GM18873 (cell line): ENCODE measurements at regions not wholly inside any gene's neighbourhood (a gene's known extent, or its start where the extent isn't known, plus 50 kb on each side); places are given as distances from the start of the nearest gene placed in this dataset.

ENCODE experiments used
- ATAC-seq: cut with Tn5 transposase; IDR thresholded peaks from one replicate; pipeline ENCODE4 v1.9.1; 2021; ENCODE audit warnings: mild to moderate bottlenecking, moderate library complexity, moderate number of reproducible peaks; ENCODE audit not compliant: unreplicated experiment, low FRiP score

GRCh38 chr15:85889956-85890619, 95.4 kb upstream of the KLHL25 start:
- no peak for ATAC-seq

DNA sequence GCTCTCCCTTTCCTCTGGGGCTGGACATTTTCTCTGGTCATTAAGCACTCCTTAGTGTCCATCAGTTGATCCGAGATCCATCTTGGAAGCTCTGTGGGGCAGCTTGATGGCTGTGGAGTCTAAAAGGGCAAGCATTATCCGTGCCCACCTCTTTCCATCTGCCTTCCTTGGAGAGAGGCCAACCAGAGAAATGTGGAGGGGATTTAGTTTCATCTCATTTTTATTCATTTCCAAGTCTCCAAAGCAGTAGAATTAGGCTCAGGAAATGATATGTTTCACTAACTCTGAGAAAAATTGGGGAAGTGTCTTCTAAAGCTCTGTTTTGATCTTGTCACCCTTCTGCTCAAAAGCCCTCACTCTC, 95.9 kb upstream of the KLHL25 start:
- ATAC-seq = no peak

GRCh38 chr15:85891470-85891869, 96.7 kb upstream of the KLHL25 start:
- ATAC-seq = no peak

GRCh38 chr15:85892232-85892631, 97.5 kb upstream of the KLHL25 start:
- no peak for ATAC-seq

- ATAC-seq = no peak
Measured at GRCh38 chr15:85897207-85897894, 102.6 kb upstream of the KLHL25 start.

DNA sequence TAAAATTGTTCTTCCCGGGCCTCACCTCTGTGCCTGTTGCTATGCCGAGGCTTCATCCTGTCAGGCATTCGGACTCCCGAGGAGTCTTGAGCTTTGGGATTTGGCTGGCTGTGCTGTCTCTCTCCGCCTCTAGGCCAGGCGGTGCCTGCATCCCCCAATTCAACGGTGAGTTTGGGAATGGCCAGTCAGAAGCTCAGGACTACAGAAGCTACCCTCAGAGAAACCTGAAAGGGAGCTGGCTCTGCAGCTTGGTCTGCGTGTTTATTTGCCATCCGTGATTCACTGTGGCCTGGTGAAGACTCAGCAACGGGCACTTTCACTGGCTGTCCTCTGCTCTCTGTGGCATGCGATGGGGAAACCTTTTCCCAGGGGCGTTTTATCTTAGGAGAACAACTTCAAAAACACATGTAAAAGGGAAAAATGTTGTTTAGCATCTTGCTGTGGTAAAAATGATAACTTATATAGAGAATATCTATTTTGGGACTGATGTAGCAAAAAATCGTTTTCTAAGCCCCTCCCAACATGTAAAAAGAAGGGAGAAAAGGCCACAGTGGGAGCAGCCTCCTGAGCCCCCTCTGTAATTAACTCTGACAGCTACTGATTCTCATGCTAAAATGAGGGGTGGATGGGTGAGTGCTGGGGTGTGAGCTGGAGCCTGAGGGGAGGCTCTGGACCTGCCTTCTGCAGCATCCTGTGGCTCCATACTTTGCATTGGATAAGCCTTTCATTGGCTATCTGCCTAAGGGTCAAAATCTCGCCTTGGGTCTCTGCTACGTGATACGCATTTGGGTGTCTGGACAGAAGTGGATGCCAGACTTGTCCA, 103.4 kb upstream of the KLHL25 start:
- no peak for ATAC-seq

DNA sequence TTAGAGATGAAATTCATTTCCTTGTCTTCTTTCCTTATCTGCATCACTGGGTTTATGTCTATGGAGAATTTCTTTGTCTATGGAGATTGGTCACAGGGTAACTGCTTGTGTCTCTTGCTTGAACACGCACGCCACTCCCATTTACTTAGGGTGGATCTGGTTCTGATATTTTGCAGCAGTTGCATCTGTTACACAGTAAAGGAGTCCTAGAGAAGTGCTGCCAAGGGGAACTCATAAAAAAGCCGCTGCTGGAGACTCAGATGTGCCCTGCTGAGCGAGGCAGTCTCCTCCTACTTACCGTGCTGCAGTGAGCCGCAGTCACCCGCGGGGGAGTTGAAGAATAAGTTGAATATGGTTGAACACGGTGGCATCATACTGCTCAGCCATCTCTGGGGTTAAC, 105.2 kb upstream of the KLHL25 start:
- no peak for ATAC-seq

DNA sequence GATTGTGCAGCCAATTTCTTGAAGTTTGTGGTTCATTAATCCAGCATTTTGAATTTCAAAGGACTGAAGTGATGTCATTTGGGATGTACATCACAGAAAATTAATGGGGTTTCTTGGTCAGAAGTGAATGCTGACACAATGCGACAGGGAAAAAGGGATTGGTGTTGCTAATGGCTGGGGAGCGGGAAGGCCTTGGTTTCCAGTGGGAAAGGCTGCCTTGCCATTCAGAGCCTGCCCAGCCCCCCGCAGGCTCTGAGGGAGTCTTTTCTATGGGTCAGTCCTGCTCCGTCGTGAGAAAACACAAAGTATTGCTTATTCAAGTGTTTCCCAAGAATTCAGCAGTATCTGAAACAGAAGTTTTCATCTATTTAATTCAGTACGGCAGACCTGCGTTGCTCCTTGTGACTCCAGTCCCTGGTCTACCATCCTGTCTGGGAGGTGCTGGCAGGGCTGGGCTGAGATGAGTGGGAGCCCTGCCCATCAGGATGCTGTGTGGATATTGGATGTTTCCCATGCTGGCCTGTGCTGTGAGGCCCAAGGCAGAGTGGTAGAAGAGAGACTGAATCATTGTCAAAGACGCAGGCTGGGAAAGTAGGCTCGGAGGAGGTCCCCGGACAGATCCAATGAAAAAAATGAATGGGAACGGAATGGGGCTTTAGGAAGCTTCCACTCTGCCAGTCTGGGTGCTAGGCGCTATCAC, 111.2 kb upstream of the KLHL25 start:
- no peak for ATAC-seq

DNA sequence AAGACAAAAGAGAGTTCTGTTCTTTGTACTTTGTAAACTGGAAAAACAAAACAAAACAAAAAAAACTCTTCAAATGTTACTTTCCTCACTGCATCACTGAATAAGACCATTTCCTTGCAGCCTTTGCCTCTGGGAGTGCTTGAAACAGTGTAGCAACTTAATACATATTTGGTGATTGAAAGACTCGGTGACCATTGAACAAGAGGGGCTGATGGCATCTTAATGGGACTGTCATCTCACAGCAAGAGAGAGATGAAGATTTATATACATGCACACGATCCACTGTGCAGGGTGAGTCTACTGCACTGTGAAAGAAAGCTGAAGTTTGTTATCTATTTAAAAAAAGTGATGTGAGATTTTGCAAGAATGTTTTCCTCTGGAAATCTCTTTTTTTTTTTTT, 111.9 kb upstream of the KLHL25 start:
- ATAC-seq = no peak

DNA sequence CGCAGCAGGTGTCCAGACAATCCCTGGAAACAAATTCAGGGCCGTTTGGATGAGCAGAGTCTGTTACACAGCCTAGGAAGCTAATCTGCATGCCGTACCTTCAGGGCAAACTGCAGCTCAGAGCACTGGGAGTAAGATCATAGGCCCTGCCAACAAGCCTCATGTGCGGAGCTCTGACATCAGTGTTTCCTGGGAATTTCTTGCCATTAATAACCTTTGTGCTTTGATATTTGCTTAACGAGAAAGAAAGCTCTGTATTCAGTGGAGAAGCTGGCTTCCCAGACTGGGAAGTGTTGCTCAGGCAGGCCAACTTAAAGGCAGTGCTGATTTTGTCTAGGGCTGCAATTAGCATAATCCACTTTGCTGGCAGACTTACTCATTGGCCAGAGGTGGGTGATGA, 116.1 kb upstream of the KLHL25 start:
- ATAC-seq = no peak

DNA sequence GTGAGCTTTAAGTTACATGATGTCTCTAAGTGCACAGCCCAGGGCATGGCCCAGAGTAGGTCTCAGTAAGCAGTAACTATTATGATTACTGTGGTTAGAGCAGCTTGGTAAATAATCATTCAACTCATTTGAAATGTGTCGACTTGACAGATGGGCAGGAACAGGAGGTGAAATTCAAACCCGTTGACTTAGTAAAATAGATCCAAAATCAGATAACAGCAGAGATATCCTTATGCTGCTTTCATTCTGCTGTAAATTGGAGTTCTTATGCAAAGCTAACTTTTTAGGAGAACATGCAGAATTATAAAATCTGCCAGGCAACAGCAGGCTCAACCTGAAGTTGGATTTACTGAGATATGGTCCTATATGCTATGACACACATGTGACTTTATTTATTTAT, 118.7 kb upstream of the KLHL25 start:
- no peak for ATAC-seq

DNA sequence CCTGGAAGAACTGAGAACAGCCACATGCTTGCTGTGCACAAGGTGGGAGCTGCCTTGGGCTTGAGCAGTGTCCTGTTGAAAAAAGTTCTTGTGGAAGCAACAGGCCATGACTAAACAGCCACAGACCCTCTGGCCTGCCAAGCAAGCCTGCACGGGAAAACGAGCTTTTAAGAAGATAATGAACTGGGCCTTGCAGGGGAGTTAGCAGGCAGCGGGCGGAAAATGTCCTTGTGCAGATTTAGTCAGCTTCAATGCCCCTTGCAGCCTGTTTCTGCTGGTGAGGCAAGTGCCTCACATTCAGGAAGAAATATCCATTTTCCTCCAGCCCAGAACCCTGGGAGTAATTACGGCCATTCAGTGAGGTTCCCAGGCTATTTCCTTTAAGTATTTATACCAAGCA, 126.2 kb upstream of the KLHL25 start:
- no peak for ATAC-seq

DNA sequence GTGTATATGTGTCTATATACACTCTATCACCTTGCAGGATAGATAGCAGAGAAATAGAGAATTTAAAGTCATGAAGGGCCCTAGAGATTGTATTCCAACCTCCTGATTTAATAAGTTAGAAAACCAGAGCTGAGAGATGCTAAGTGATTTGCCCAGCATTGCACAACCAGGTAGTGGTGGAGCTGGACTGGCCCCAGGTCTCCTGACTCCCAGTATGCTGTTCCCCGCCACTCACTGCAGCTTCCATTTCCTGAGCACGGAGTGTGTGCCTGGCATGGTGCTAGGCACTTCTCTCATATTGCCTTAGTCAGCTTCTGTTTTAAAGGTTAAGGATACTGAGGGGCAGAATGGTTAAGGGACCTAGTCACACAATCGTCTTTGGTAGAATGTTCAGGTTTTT, 129.4 kb upstream of the KLHL25 start:
- ATAC-seq = no peak

DNA sequence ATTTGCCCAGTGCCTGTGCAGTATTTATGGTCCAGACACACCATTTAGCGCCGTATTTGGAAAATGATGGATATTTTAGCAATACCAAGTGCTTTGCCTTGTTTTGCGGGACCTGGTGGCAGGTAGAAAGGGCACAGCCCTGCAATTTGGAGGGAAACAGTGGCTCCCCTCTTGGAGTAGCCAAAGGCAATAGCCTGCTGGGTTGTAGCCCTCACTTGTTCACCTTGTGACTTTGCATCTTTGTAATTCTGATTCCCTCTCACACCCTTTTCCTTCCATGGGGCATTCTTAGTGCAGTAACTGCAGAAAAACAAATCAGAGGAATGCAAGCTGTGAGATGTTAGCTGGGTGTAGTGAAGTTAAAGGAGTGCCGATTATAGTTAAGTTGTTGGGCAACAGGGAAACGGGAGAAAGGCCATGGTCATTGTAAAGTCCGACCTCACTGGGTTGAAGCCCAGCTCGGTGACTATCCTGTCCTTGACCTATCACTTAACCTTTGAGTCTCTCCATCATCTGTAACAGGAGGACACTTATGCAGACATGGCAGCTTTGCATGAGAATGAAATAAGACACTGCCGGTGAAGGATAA, 131.0 kb upstream of the KLHL25 start:
- ATAC-seq = no peak

- ATAC-seq = no peak
Measured at GRCh38 chr15:85926834-85927233, 132.1 kb upstream of the KLHL25 start.

DNA sequence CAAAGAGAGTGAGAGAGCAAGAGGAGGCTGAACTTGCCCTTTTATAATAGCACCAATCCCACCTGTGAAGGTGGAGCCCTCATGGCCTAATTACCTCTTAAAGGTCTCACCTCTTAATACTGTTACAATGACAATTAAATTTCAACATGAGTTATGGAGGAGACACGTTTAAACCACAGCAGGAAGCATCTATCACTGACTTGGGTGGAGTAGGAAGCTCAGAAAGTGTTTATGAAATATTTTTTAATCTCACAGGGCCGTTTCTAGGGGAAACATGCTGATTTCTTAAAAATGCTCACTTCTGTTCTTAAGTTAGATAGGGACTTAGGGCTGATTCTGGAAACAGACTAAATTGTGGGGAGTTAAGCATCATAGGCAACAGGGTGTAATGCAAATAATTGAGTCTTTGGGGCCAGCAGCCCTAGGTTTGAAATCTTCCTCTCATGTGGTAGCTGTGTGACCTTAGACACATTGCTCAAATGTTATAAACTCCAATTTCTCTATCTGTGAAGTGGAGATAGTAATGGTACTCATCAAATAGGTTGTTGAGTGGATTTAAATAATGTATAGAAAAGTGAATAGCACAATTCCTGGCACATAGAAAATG, 133.3 kb upstream of the KLHL25 start:
- no peak for ATAC-seq

GRCh38 chr15:85929786-85930185, 135.1 kb upstream of the KLHL25 start:
- no peak for ATAC-seq

- no peak for ATAC-seq
Measured at GRCh38 chr15:85932391-85932790, 137.7 kb upstream of the KLHL25 start.

DNA sequence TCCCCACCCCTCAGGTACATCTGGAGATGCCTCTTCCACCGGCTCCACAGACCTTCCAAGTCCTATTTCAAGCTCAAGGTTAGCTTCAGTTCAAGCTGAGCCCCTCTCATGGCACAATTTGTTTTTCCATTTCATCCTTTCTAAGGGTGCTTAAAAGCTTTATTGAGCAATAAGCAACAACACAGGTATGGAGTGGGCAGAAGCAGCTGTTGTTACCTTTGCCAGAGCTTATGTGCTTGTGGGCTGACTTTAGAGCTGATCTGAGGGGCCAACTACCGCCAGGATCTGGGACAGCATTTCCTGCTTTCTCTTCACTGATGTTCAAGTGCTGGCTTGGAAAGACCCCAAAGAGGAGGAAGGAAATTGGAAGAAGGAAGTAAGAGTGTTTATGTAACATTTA, 140.0 kb upstream of the KLHL25 start:
- ATAC-seq = no peak

GRCh38 chr15:85935182-85935581, 140.5 kb upstream of the KLHL25 start:
- ATAC-seq = no peak
